H1 (cell line): ENCODE measurements at regions not wholly inside any gene's neighbourhood (a gene's known extent, or its start where the extent isn't known, plus 50 kb on each side); places are given as distances from the start of the nearest gene placed in this dataset.

Source experiments
- ATF2 ChIP-seq: IDR thresholded peaks from 2 replicates; pipeline ENCODE4 v1.6.1; 2012; ENCODE audit warnings: low read length, inconsistent platforms
- BACH1 ChIP-seq: IDR thresholded peaks from 2 replicates; pipeline ENCODE4 v1.6.1; 2012; ENCODE audit warnings: low read length, improper control_type of control experiment
- CHD7 ChIP-seq: fragments of 300-600 bp; sonication (generic); IDR thresholded peaks from 2 replicates; pipeline ENCODE4 v1.7.1; 2012; ENCODE audit warnings: low read length, moderate library complexity, mild to moderate bottlenecking, inconsistent platforms; ENCODE audit not compliant: insufficient replicate concordance
- JUND ChIP-seq: IDR thresholded peaks from 2 replicates; pipeline ENCODE4 v1.6.1; 2011; ENCODE audit warnings: mild to moderate bottlenecking, improper control_type of control experiment, low read length
- KDM1A ChIP-seq: fragments of 200-600, 300-600 bp; sonication (generic); IDR thresholded peaks from 2 replicates; pipeline ENCODE4 v1.7.1; 2016; ENCODE audit warnings: mild to moderate bottlenecking, low read length, borderline replicate concordance
- MAX ChIP-seq: IDR thresholded peaks from 2 replicates; pipeline ENCODE4 v1.6.1; 2012; ENCODE audit warnings: inconsistent platforms
- RXRA ChIP-seq: IDR thresholded peaks from 2 replicates; pipeline ENCODE4 v1.6.1; 2011; ENCODE audit warnings: low read depth, mild to moderate bottlenecking, low read length, moderate library complexity; ENCODE audit not compliant: insufficient read depth
- SP1 ChIP-seq: IDR thresholded peaks from 2 replicates; pipeline ENCODE4 v1.6.1; 2011; ENCODE audit warnings: low read depth, low read length
- TAF1 ChIP-seq: IDR thresholded peaks from 2 replicates; pipeline ENCODE4 v1.6.1; 2011; ENCODE audit warnings: mild to moderate bottlenecking, low read depth, low read length
- TCF12 ChIP-seq: IDR thresholded peaks from 2 replicates; pipeline ENCODE4 v1.6.1; 2011; ENCODE audit warnings: low read depth, mild to moderate bottlenecking, low read length

- TF ChIP-seq CHD7 (no peak), RXRA (no peak), TAF1 (no peak), ATF2 (no peak), JUND (no peak), BACH1 (no peak), TCF12 (no peak), MAX (no peak), SP1 (no peak), KDM1A (no peak)
- TF ChIP-seq, all 59 proteins: peak for 0
Observed at GRCh38 chr12:94748726-94749421, 98.5 kb upstream of the TMCC3 start (continued).
